BE2C (cell line): ENCODE measurements at regions not wholly inside any gene's neighbourhood (a gene's known extent, or its start where the extent isn't known, plus 50 kb on each side); places are given as distances from the start of the nearest gene placed in this dataset.

Experiments used
- DNase-seq: peaks from one replicate; pipeline ENCODE4 v3.0.0-alpha.2; 2020
- H3K27me3 ChIP-seq: fragments of 250-450 bp; sonication (Bioruptor Pico); 2 replicates; pipeline ENCODE4 v1.5.1; 2020; ENCODE audit warnings: mild to moderate bottlenecking
- H3K36me3 ChIP-seq: fragments of 250-450 bp; sonication (Bioruptor Pico); 2 replicates; pipeline ENCODE4 v1.5.1; 2020; ENCODE audit warnings: mild to moderate bottlenecking
- H3K4me1 ChIP-seq: fragments of 250-450 bp; sonication (Bioruptor Pico); 2 replicates; pipeline ENCODE4 v1.5.1; 2020
- H3K4me3 ChIP-seq: 2 replicates; pipeline ENCODE4 v1.5.1; 2011; ENCODE audit warnings: low read depth, low read length
- H3K9me3 ChIP-seq: fragments of 250-450 bp; sonication (Bioruptor Pico); 2 replicates; pipeline ENCODE4 v1.5.1; 2020
- CTCF ChIP-seq: IDR thresholded peaks from 2 replicates; pipeline ENCODE4 v1.5.1; 2012; ENCODE audit warnings: mild to moderate bottlenecking, low read depth, low read length

GRCh38 chr3:144033863-144034262, 62.2 kb downstream of the DIPK2A start:
- no peak for DNase-seq

GRCh38 chr3:144034715-144035290, 63.2 kb downstream of the DIPK2A start:
- DNase-seq: no peak

More at GRCh38 chr3:144033863-144034262, 62.2 kb downstream of the DIPK2A start:
- Histone ChIP-seq H3K27me3 (no peaks in the 10 kb centered on the region), H3K4me3 (no peak overlapping the region), H3K36me3 (no peaks in the 10 kb centered on the region), H3K4me1 (no peaks in the 10 kb centered on the region), H3K9me3 (no peaks in the 10 kb centered on the region)
- TF ChIP-seq CTCF: no peak

GRCh38 chr3:144036498-144036897, 64.9 kb downstream of the DIPK2A start:
- Histone ChIP-seq H3K9me3 (no peaks in the 10 kb centered on the region), H3K4me3 (no peak overlapping the region), H3K4me1 (no peaks in the 10 kb centered on the region), H3K36me3 (no peaks in the 10 kb centered on the region), H3K27me3 (no peaks in the 10 kb centered on the region)
- no peak for TF ChIP-seq CTCF
- no peak for DNase-seq

More at GRCh38 chr3:144034715-144035290, 63.2 kb downstream of the DIPK2A start:
- H3K36me3 ChIP-seq: no peaks in the 10 kb centered on the region
- no peak for TF ChIP-seq CTCF
- H3K9me3 ChIP-seq: no peaks in the 10 kb centered on the region
- no peak overlapping the region for H3K4me3 ChIP-seq
- no peaks in the 10 kb centered on the region for H3K27me3 ChIP-seq
- H3K4me1 ChIP-seq: no peaks in the 10 kb centered on the region

GRCh38 chr3:144039661-144040060, 68.0 kb downstream of the DIPK2A start:
- H3K9me3 ChIP-seq: no peaks in the 10 kb centered on the region
- no peak for DNase-seq
- no peaks in the 10 kb centered on the region for H3K27me3 ChIP-seq
- H3K4me1 ChIP-seq: no peaks in the 10 kb centered on the region
- H3K4me3 ChIP-seq: no peak overlapping the region
- H3K36me3 ChIP-seq: no peaks in the 10 kb centered on the region
- no peak for TF ChIP-seq CTCF

GRCh38 chr3:144041960-144042556, 70.4 kb downstream of the DIPK2A start:
- TF ChIP-seq CTCF: no peak
- no peaks in the 10 kb centered on the region for H3K36me3 ChIP-seq

GRCh38 chr3:144045766-144046165, 74.1 kb downstream of the DIPK2A start:
- H3K36me3 ChIP-seq: no peaks in the 10 kb centered on the region
- no peak for DNase-seq
- H3K4me1 ChIP-seq: no peaks in the 10 kb centered on the region
- no peak overlapping the region for H3K4me3 ChIP-seq
- no peaks in the 10 kb centered on the region for H3K27me3 ChIP-seq
- no peak for TF ChIP-seq CTCF
- no peaks in the 10 kb centered on the region for H3K9me3 ChIP-seq

More at GRCh38 chr3:144041960-144042556, 70.4 kb downstream of the DIPK2A start:
- Histone ChIP-seq H3K9me3 (no peaks in the 10 kb centered on the region), H3K4me1 (no peaks in the 10 kb centered on the region), H3K27me3 (no peaks in the 10 kb centered on the region), H3K4me3 (no peak overlapping the region)
- no peak for DNase-seq
